Globus pallidus (tissue), 1 donor: ENCODE measurements at regions not wholly inside any gene's neighbourhood (a gene's known extent, or its start where the extent isn't known, plus 50 kb on each side); places are given as distances from the start of the nearest gene placed in this dataset.
A peak's percentile ranks its signal among the peaks of the same experiment; 100 is the strongest.

ENCODE experiments used
- DNase-seq: peaks from one replicate; pipeline ENCODE4 v3.0.0-alpha.2; 2015; ENCODE audit warnings: low spot score

- DNase-seq: no peak
These were observed 723.9 kb downstream of the FAT4 start for GRCh38 chr4:126038502-126039144.

GRCh38 chr4:126046081-126046614, 731.4 kb downstream of the FAT4 start:
- no peak for DNase-seq

GRCh38 chr4:126047114-126047513, 732.4 kb downstream of the FAT4 start:
- no peak for DNase-seq

- DNase-seq: peak; percentile 87
These were observed 737.1 kb downstream of the FAT4 start for GRCh38 chr4:126051689-126052424.

- DNase-seq: no peak
These were observed 741.4 kb downstream of the FAT4 start for GRCh38 chr4:126056116-126056650.

- DNase-seq: no peak
These were observed 742.6 kb downstream of the FAT4 start for GRCh38 chr4:126057371-126057770.

- no peak for DNase-seq
These were observed 743.8 kb downstream of the FAT4 start for GRCh38 chr4:126058596-126058995.

GRCh38 chr4:126061655-126062054, 746.9 kb downstream of the FAT4 start:
- DNase-seq: no peak

GRCh38 chr4:126065016-126065415, 750.3 kb downstream of the FAT4 start:
- no peak for DNase-seq

GRCh38 chr4:126071346-126072333, 756.9 kb downstream of the FAT4 start:
- DNase-seq: peak; percentile 80

- no peak for DNase-seq
These were observed 766.6 kb downstream of the FAT4 start for GRCh38 chr4:126081336-126081735.

GRCh38 chr4:126086041-126086440, 771.3 kb downstream of the FAT4 start:
- no peak for DNase-seq

- no peak for DNase-seq
These were observed 772.3 kb downstream of the FAT4 start for GRCh38 chr4:126087101-126087500.

GRCh38 chr4:126097155-126097799, 782.5 kb downstream of the FAT4 start:
- no peak for DNase-seq

GRCh38 chr4:126106658-126107057, 791.9 kb downstream of the FAT4 start:
- DNase-seq: no peak

GRCh38 chr4:126109836-126110235, 795.1 kb downstream of the FAT4 start:
- DNase-seq: no peak

GRCh38 chr4:126113058-126113457, 798.3 kb downstream of the FAT4 start:
- no peak for DNase-seq

- no peak for DNase-seq
These were observed 809.0 kb downstream of the FAT4 start for GRCh38 chr4:126123611-126124325.

GRCh38 chr4:126124818-126125217, 810.1 kb downstream of the FAT4 start:
- DNase-seq: no peak

- no peak for DNase-seq
These were observed 815.5 kb downstream of the FAT4 start for GRCh38 chr4:126130215-126130614.
